A673 (cell line): ENCODE measurements at regions not wholly inside any gene's neighbourhood (a gene's known extent, or its start where the extent isn't known, plus 50 kb on each side); places are given as distances from the start of the nearest gene placed in this dataset.

Experiments used
- CTCF ChIP-seq: fragments of 300-800, 200-600 bp; sonication (generic); conservative IDR thresholded peaks from 2 replicates; pipeline ENCODE4 v1.5.1; 2017; ENCODE audit warnings: low read depth, mild to moderate bottlenecking, antibody characterized with exemption, low read length, moderate library complexity, mixed read lengths
- EZH2 ChIP-seq: fragments of 200-600 bp; sonication (generic); IDR thresholded peaks from 2 replicates; pipeline ENCODE4 v1.6.1; 2017; ENCODE audit warnings: borderline replicate concordance, low read depth, mild to moderate bottlenecking, mixed read lengths, antibody characterized with exemption, low read length; ENCODE audit not compliant: poor library complexity, severe bottlenecking

GRCh38 chr4:111360906-111361305, 738.0 kb upstream of the PITX2 start:
- no peak for TF ChIP-seq CTCF
- TF ChIP-seq EZH2, result no peak
